WTC11 (cell line): ENCODE measurements at regions not wholly inside any gene's neighbourhood (a gene's known extent, or its start where the extent isn't known, plus 50 kb on each side); places are given as distances from the start of the nearest gene placed in this dataset.

Experiments used
- CBFB ChIP-seq: sonication (generic); formaldehyde crosslinking; IDR thresholded peaks from 2 replicates; pipeline ENCODE4 v1.8.1; 2022; ENCODE audit warnings: mild to moderate bottlenecking, low read depth, missing genetic modification reagents
- ESRRA ChIP-seq: sonication (generic); formaldehyde crosslinking; IDR thresholded peaks from 2 replicates; pipeline ENCODE4 v1.8.1; 2022; ENCODE audit warnings: mild to moderate bottlenecking, missing genetic modification reagents, borderline replicate concordance
- TF ChIP-seq, protein P1 (sequence below): fragments of 200-600 bp; IDR thresholded peaks from 2 replicates; pipeline ENCODE4 v1.8.0; 2022; ENCODE audit warnings: antibody characterized with exemption

DNA sequence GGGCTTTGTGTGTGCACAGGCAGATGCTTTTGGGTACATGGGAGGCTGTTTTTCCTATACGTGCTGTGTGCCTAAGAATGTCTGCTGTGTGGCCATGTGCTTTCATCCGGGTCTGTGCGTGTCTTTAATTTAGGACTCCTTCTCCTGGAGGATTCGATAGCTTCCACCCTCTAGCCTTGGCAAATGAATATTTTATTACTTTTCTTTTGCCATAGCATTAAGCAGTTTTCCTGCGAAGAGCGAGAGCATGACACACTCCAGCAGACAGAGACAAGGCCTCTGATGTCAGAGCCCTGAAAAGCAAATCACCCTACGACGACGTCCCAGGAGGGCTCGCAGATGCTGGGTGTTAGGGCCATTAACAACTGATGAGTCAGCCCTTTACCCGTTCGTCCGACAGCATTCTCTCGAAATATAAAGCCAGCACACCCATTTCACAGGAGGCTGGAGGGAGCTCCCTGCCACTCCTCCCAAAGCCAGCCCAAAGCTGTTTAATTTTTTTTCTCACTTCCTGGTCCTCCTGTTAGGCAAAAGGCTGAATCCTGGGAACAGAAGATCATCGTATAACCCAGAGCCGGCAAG, 311.3 kb upstream of the ZMIZ1 start:
- no peak for TF ChIP-seq ESRRA (CRISPR knock-in tag)
- TF ChIP-seq CBFB (CRISPR knock-in tag): no peak
- TF ChIP-seq, protein P1, sequence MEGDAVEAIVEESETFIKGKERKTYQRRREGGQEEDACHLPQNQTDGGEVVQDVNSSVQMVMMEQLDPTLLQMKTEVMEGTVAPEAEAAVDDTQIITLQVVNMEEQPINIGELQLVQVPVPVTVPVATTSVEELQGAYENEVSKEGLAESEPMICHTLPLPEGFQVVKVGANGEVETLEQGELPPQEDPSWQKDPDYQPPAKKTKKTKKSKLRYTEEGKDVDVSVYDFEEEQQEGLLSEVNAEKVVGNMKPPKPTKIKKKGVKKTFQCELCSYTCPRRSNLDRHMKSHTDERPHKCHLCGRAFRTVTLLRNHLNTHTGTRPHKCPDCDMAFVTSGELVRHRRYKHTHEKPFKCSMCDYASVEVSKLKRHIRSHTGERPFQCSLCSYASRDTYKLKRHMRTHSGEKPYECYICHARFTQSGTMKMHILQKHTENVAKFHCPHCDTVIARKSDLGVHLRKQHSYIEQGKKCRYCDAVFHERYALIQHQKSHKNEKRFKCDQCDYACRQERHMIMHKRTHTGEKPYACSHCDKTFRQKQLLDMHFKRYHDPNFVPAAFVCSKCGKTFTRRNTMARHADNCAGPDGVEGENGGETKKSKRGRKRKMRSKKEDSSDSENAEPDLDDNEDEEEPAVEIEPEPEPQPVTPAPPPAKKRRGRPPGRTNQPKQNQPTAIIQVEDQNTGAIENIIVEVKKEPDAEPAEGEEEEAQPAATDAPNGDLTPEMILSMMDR: no peak
